ENCODE measurements at regions not wholly inside any gene's neighbourhood (a gene's known extent, or its start where the extent isn't known, plus 50 kb on each side); places are given as distances from the start of the nearest gene placed in this dataset.
"Not testable (repeated sequence)": the region's sequence is repeated elsewhere in the genome, so short reads cannot be mapped to it uniquely, and the experiment has no call there.

- H4K20me1 ChIP-seq (replicated peaks; ENCODE audit: control insufficient read depth, extremely low read depth, insufficient read depth, low read length); POLR2A ChIA-PET; H3K27ac ChIP-seq (ENCODE audit: insufficient read depth, low read depth, low read length); H3K36me3 ChIP-seq (ENCODE audit: control insufficient read depth in 2 of 2, extremely low read depth in 1 of 2, insufficient read depth in 2 of 2, low read length in 2 of 2); intact Hi-C loops (cut with micrococcal nuclease); H3K4me2 ChIP-seq (ENCODE audit: insufficient read depth, low read length); FAIRE-seq; CTCF ChIA-PET; H3K9me3 ChIP-seq (replicated peaks; ENCODE audit: control insufficient read depth, insufficient read depth, low read length); H3K9me1 ChIP-seq (replicated peaks; ENCODE audit: control insufficient read depth, extremely low read depth, insufficient read depth, low read length); H3K27me3 ChIP-seq (ENCODE audit: control insufficient read depth in 2 of 2, insufficient read depth in 2 of 2, low read length in 2 of 2); H2AFZ ChIP-seq (ENCODE audit: low read depth, low read length); H3K4me3 ChIP-seq (replicated peaks in 1 of 3; ENCODE audit: insufficient read depth in 1 of 3, low read depth in 1 of 3, low read length in 3 of 3); dilution Hi-C loops (cut with MboI; ENCODE audit: extremely low pct_ligation_motif_present, low sequenced_read_pairs); DNase-seq (ENCODE audit: low read depth, low spot score); H3K4me1 ChIP-seq (ENCODE audit: control insufficient read depth, extremely low read depth, insufficient read depth, low read length); H3K9ac ChIP-seq (replicated peaks; ENCODE audit: extremely low read depth, insufficient read depth, low read length); BruUV-seq (replicated peaks): not testable (repeated sequence)
- H3K79me2 ChIP-seq (ENCODE audit: control insufficient read depth, insufficient read depth, low read length): peaks cover 22% of the 10 kb centered on the region
Observed at GRCh38 chr7:128575277-128575676, 96.8 kb upstream of the GARIN1A start.

- POLR2A ChIA-PET; H3K36me3 ChIP-seq (ENCODE audit: control insufficient read depth in 2 of 2, extremely low read depth in 1 of 2, insufficient read depth in 2 of 2, low read length in 2 of 2); dilution Hi-C loops (cut with MboI; ENCODE audit: extremely low pct_ligation_motif_present, low sequenced_read_pairs); H3K9me3 ChIP-seq (replicated peaks; ENCODE audit: control insufficient read depth, insufficient read depth, low read length); H3K4me3 ChIP-seq (replicated peaks in 1 of 3; ENCODE audit: insufficient read depth in 1 of 3, low read depth in 1 of 3, low read length in 3 of 3); H2AFZ ChIP-seq (ENCODE audit: low read depth, low read length); H3K27ac ChIP-seq (ENCODE audit: insufficient read depth, low read depth, low read length); FAIRE-seq; H3K4me2 ChIP-seq (ENCODE audit: insufficient read depth, low read length); H3K27me3 ChIP-seq (ENCODE audit: control insufficient read depth in 2 of 2, insufficient read depth in 2 of 2, low read length in 2 of 2); H3K4me1 ChIP-seq (ENCODE audit: control insufficient read depth, extremely low read depth, insufficient read depth, low read length); BruUV-seq (replicated peaks); H3K9ac ChIP-seq (replicated peaks; ENCODE audit: extremely low read depth, insufficient read depth, low read length); intact Hi-C loops (cut with micrococcal nuclease); DNase-seq (ENCODE audit: low read depth, low spot score); H3K9me1 ChIP-seq (replicated peaks; ENCODE audit: control insufficient read depth, extremely low read depth, insufficient read depth, low read length); CTCF ChIA-PET; H4K20me1 ChIP-seq (replicated peaks; ENCODE audit: control insufficient read depth, extremely low read depth, insufficient read depth, low read length): not testable (repeated sequence)
- peaks cover 12% of the 10 kb centered on the region for H3K79me2 ChIP-seq (ENCODE audit: control insufficient read depth, insufficient read depth, low read length)
Observed at GRCh38 chr7:128576953-128577352, 95.1 kb upstream of the GARIN1A start.

- BruUV-seq (replicated peaks); H3K36me3 ChIP-seq (ENCODE audit: control insufficient read depth in 2 of 2, extremely low read depth in 1 of 2, insufficient read depth in 2 of 2, low read length in 2 of 2); H3K27me3 ChIP-seq (ENCODE audit: control insufficient read depth in 2 of 2, insufficient read depth in 2 of 2, low read length in 2 of 2); H3K27ac ChIP-seq (ENCODE audit: insufficient read depth, low read depth, low read length); CTCF ChIA-PET; H3K4me1 ChIP-seq (ENCODE audit: control insufficient read depth, extremely low read depth, insufficient read depth, low read length); H2AFZ ChIP-seq (ENCODE audit: low read depth, low read length); intact Hi-C loops (cut with micrococcal nuclease); H3K4me2 ChIP-seq (ENCODE audit: insufficient read depth, low read length); H3K9me1 ChIP-seq (replicated peaks; ENCODE audit: control insufficient read depth, extremely low read depth, insufficient read depth, low read length); H3K9ac ChIP-seq (replicated peaks; ENCODE audit: extremely low read depth, insufficient read depth, low read length); H3K79me2 ChIP-seq (ENCODE audit: control insufficient read depth, insufficient read depth, low read length); DNase-seq (ENCODE audit: low read depth, low spot score); H3K4me3 ChIP-seq (replicated peaks in 1 of 3; ENCODE audit: insufficient read depth in 1 of 3, low read depth in 1 of 3, low read length in 3 of 3); H3K9me3 ChIP-seq (replicated peaks; ENCODE audit: control insufficient read depth, insufficient read depth, low read length); dilution Hi-C loops (cut with MboI; ENCODE audit: extremely low pct_ligation_motif_present, low sequenced_read_pairs); FAIRE-seq; H4K20me1 ChIP-seq (replicated peaks; ENCODE audit: control insufficient read depth, extremely low read depth, insufficient read depth, low read length); POLR2A ChIA-PET: not testable (repeated sequence)
Observed at GRCh38 chr7:128579843-128580242, 92.2 kb upstream of the GARIN1A start.

GRCh38 chr7:128581100-128581499, 91.0 kb upstream of the GARIN1A start:
- H3K79me2 ChIP-seq (ENCODE audit: control insufficient read depth, insufficient read depth, low read length); intact Hi-C loops (cut with micrococcal nuclease); H3K27me3 ChIP-seq (ENCODE audit: control insufficient read depth in 2 of 2, insufficient read depth in 2 of 2, low read length in 2 of 2); H3K4me2 ChIP-seq (ENCODE audit: insufficient read depth, low read length); FAIRE-seq; BruUV-seq (replicated peaks); H3K4me1 ChIP-seq (ENCODE audit: control insufficient read depth, extremely low read depth, insufficient read depth, low read length); H2AFZ ChIP-seq (ENCODE audit: low read depth, low read length); dilution Hi-C loops (cut with MboI; ENCODE audit: extremely low pct_ligation_motif_present, low sequenced_read_pairs); H3K4me3 ChIP-seq (replicated peaks in 1 of 3; ENCODE audit: insufficient read depth in 1 of 3, low read depth in 1 of 3, low read length in 3 of 3); DNase-seq (ENCODE audit: low read depth, low spot score); POLR2A ChIA-PET; H3K36me3 ChIP-seq (ENCODE audit: control insufficient read depth in 2 of 2, extremely low read depth in 1 of 2, insufficient read depth in 2 of 2, low read length in 2 of 2); CTCF ChIA-PET; H3K9ac ChIP-seq (replicated peaks; ENCODE audit: extremely low read depth, insufficient read depth, low read length); H3K27ac ChIP-seq (ENCODE audit: insufficient read depth, low read depth, low read length); H4K20me1 ChIP-seq (replicated peaks; ENCODE audit: control insufficient read depth, extremely low read depth, insufficient read depth, low read length); H3K9me3 ChIP-seq (replicated peaks; ENCODE audit: control insufficient read depth, insufficient read depth, low read length); H3K9me1 ChIP-seq (replicated peaks; ENCODE audit: control insufficient read depth, extremely low read depth, insufficient read depth, low read length): not testable (repeated sequence)
